ENCODE measurements at regions not wholly inside any gene's neighbourhood (a gene's known extent, or its start where the extent isn't known, plus 50 kb on each side); places are given as distances from the start of the nearest gene placed in this dataset.

- H3K27ac Mint-ChIP-seq = no peak overlapping the region
- no peak overlapping the region for H3K4me3 Mint-ChIP-seq
- H3K27me3 Mint-ChIP-seq (ENCODE audit: low read depth) = no peaks in the 10 kb centered on the region
- H3K9me3 Mint-ChIP-seq = no peaks in the 10 kb centered on the region
- no peaks in the 10 kb centered on the region for H3K4me1 Mint-ChIP-seq
- no peaks in the 10 kb centered on the region for H3K36me3 Mint-ChIP-seq (ENCODE audit: low read depth)
- no peak for TF ChIP-seq CTCF (IDR thresholded peaks at IDR 0.05; ENCODE audit: unreplicated experiment in 3 of 3)
These were observed 539.7 kb downstream of the PLXDC2 start for GRCh38 chr10:20355915-20356314.

- H3K4me1 Mint-ChIP-seq = no peaks in the 10 kb centered on the region
- H3K27ac Mint-ChIP-seq = no peak overlapping the region
- H3K4me3 Mint-ChIP-seq = no peak overlapping the region
- no peaks in the 10 kb centered on the region for H3K27me3 Mint-ChIP-seq (ENCODE audit: low read depth)
- no peaks in the 10 kb centered on the region for H3K36me3 Mint-ChIP-seq (ENCODE audit: low read depth)
- no peak for TF ChIP-seq CTCF (IDR thresholded peaks at IDR 0.05; ENCODE audit: unreplicated experiment in 3 of 3)
- H3K9me3 Mint-ChIP-seq = no peaks in the 10 kb centered on the region
These were observed 538.8 kb downstream of the PLXDC2 start for GRCh38 chr10:20355011-20355410.

GRCh38 chr10:20354166-20354565 is 537.9 kb downstream of the PLXDC2 start:
- no peaks in the 10 kb centered on the region for H3K27me3 Mint-ChIP-seq (ENCODE audit: low read depth)
- no peak overlapping the region for H3K27ac Mint-ChIP-seq
- no peak overlapping the region for H3K4me3 Mint-ChIP-seq
- no peaks in the 10 kb centered on the region for H3K4me1 Mint-ChIP-seq
- no peaks in the 10 kb centered on the region for H3K36me3 Mint-ChIP-seq (ENCODE audit: low read depth)
- TF ChIP-seq CTCF (IDR thresholded peaks at IDR 0.05; ENCODE audit: unreplicated experiment in 3 of 3) = no peak
- H3K9me3 Mint-ChIP-seq = no peaks in the 10 kb centered on the region

GRCh38 chr10:20350509-20350908 is 534.3 kb downstream of the PLXDC2 start:
- no peaks in the 10 kb centered on the region for H3K9me3 Mint-ChIP-seq
- peaks cover 3% of the 10 kb centered on the region for H3K4me1 Mint-ChIP-seq
- no peaks in the 10 kb centered on the region for H3K36me3 Mint-ChIP-seq (ENCODE audit: low read depth)
- no peak overlapping the region for H3K27ac Mint-ChIP-seq
- no peak overlapping the region for H3K4me3 Mint-ChIP-seq
- no peaks in the 10 kb centered on the region for H3K27me3 Mint-ChIP-seq (ENCODE audit: low read depth)
- no peak for TF ChIP-seq CTCF (IDR thresholded peaks at IDR 0.05; ENCODE audit: unreplicated experiment in 3 of 3)

GRCh38 chr10:20343036-20343435 is 526.8 kb downstream of the PLXDC2 start:
- Mint-ChIP-seq H3K27me3 (ENCODE audit: low read depth) (no peaks in the 10 kb centered on the region), H3K27ac (peak overlapping the region in 1 of 3 experiments; percentile 1), H3K4me3 (no peak overlapping the region), H3K36me3 (ENCODE audit: low read depth) (peaks cover 10% of the 10 kb centered on the region), H3K9me3 (peaks cover 28% of the 10 kb centered on the region), H3K4me1 (peaks cover 5% of the 10 kb centered on the region)
- TF ChIP-seq CTCF (IDR thresholded peaks at IDR 0.05; ENCODE audit: unreplicated experiment in 3 of 3) = no peak

Data from nephron (organoid).